HT-29 (cell line): ENCODE measurements at regions not wholly inside any gene's neighbourhood (a gene's known extent, or its start where the extent isn't known, plus 50 kb on each side); places are given as distances from the start of the nearest gene placed in this dataset.

Experiments used
- DNase-seq: peaks from one replicate; pipeline ENCODE4 v3.0.0-alpha.2; 2015; ENCODE audit warnings: low spot score

DNA sequence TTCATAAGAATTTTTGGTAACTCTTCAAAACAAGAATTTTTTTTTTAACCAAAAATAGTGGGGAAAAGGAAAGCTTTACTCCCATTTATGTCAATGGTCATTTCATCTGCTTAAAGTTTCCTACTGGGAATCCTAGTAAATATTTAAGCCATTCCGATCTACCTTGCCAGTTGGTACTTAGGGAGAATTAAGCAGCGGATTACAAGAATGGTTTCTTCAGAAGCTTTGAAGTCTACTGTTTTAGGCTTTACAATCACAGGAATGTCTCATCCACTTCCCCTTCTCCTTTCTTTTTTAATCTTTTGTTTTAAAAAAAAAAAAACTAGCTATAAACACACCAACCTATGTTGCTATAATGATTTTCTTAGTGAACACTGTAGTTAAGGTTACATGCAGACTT is 341.4 kb upstream of the ATP11B start:
- DNase-seq: no peak

DNA sequence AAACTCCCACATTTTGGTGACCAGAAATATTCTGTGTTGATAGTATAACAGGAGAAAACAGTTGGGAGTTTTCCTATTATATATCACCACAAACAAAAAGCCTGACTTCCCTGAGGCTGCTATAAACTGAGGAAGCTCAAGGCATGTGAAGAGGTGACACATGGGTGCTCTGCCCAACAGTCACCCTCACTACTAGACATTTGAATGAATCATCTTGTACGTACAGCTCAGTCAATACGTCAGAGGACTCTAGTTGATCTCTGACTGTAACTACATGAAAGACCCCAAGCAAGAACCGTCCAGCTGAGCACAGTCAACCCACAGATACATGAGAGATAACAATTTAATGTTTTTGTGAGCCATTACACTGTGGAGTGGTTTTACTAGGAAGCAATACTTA is 338.3 kb upstream of the ATP11B start:
- no peak for DNase-seq

GRCh38 chr3:182460303-182460702 is 333.0 kb upstream of the ATP11B start:
- no peak for DNase-seq

DNA sequence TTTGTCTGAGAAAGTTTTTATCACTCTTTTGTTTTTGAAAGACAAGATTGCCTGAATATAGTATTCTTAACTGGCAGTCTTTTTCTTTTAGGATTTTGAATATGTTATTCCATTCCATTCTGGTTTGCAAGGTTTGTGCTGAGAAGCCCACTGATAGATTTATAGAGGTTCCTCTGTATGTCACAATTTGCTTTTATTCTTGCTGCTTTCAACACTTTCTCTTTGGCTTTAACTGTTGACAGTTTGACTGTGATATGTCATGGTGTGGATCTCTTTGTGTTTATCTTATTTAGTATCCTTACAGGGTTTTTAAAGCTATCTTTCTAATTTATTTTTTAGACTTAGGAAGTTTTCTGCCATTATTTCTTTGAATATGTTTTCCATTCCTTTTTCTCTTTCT is 331.2 kb upstream of the ATP11B start:
- no peak for DNase-seq

DNA sequence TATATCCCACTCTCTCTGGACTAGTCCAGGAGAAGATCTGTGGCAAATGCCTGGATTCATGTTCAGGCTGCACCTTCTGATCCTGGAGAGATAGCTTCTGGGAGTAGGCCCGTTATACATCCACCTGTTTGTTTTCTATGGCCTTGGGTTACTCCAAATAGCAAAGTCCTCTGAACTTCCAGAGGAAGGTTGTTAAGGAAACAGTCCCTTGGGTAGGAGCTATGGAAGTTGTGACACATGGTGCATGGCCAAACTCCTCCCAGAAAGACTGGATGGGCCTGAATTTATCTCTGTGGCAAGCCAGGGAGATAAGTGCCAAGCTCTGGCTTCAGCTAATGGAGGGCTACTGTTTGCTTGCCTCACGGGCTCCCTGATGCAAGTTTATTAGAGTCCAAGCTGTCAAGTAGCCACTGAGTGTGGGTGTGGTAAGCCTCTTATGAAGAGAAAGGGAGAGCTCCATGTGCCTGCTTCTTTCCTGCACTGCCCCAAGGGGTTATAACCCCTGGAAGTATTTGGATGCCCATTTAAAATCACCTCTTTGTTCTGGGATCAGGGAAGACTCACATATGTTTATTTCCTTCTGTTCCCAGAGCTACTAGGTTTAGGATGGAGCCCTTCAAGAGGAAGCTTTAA is 328.7 kb upstream of the ATP11B start:
- DNase-seq: no peak

DNA sequence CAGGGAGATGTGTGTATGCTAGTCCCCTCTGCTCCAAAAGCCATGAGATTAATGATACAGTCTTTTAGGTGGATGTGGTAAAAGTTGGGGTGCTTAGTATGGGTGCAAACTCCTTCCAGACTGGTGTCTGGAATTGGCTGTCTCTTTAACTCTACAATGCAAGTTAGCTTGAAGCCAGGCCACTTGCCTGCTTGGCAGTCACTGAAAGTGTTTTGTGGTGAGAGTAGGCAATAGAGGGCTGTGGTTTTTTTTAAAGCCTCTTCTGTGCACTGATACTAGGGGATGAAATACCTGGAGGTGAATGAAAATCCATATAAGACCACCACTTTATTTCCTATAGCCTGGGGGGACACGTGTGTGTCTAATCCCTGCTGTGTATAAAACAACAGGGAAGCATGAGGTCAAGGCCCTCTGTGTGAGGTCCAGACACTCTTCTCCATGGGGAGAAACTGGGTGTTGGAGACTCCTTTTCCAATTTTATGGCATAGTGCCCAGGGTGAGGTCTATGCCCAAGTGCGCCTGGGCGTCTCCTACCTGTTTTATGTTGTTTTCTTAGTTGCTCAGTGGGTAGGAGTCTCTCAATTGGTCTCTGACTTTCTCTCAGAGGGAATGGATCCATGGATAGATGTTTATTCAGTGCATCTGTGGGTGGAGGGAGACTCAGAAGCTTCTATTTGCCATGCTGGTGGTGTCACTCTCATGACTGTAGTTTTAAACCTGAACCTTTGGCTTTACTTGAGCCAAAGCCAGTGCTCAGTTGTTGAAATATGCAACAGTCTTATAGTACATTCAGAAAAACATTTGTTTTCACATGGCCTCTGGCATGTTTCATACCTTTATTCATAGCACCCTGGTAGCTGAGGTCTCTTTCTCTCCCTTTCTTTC is 327.8 kb upstream of the ATP11B start:
- DNase-seq: no peak

DNA sequence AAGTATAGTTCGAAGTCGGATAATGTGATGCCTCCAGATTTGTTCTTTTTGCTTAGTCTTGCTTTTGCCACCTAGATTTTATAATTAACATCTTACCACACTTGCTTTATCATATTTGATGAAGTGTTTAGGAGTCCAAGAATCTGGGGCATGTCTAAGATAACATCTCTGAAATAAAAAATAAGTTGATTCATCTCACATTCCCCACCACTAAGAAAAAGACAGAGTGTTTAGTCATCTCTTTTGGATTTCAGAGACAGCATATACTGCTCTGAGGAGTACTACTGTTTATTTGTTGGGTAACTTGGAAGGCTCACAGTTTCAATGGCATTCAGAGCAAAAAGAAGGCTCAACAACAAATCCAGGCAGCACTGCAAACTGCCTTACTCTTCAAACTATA is 324.2 kb upstream of the ATP11B start:
- no peak for DNase-seq

DNA sequence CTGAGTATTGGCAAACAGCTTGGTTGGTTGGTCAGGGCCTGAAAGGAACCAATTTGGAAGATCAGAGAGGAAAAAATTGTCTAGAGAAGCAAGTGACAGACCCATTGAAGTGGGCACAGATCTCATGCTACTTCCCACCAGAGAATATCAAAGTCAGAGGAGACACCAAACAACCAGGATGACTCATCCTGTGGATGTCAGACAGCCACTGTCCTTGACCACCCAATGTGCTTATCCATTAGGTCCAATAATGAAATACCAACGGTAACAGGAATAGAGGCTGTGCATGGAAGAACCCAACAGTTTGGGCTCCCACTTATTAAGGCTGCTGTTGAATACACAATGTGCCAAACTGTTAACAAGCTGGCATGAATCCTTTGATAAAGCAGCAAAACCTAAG is 323.1 kb upstream of the ATP11B start:
- DNase-seq: no peak

DNA sequence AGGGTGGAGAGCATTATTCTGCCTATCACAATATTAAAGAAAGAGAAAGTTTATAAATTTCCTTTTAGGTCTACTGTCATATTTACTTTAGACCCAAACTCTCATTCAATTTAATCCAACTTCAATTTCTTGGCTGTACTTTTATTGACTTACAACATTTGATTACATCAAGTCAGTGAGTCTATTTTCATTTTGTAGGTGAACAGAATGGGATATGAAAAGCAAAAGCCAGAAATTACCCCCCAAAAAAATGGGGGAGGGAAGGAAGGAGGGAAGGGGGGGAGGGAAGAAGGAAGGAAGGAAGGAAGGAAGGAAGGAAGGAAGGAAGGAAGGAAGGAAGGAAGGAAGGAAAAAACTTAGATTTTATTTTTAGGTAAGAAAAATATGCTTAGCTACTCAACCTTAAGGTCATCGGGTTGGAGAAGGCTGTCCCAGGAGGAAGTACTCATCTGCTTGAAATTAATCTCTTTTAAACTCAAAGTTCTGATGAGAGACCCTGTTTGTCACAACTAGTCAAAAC is 320.1 kb upstream of the ATP11B start:
- DNase-seq: no peak

- DNase-seq: no peak
Observed at GRCh38 chr3:182478369-182478768, 314.9 kb upstream of the ATP11B start.

GRCh38 chr3:182479419-182480336 is 313.6 kb upstream of the ATP11B start:
- DNase-seq: no peak

- no peak for DNase-seq
Observed at GRCh38 chr3:182482705-182483104, 310.6 kb upstream of the ATP11B start.

DNA sequence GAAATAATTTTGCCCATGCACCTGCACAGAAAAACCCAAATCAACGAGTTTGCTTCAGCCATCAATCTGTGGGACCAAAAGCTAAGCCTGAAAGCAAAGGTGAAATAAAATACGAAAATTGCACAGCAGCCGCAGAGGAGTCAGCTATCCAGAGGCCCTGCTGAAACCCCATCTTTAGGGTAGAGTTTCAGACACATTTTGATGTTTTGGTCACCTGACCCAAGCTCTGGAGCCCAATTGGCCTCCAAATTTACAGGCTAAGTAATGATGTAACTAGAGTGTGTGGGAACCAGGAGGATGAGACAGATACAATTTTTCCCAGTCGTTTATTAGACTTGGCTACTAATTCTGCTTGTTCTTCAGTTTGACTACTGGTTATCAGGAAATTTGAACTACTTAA is 308.6 kb upstream of the ATP11B start:
- no peak for DNase-seq

GRCh38 chr3:182485301-182485700 is 308.0 kb upstream of the ATP11B start:
- peak; percentile 75 for DNase-seq

GRCh38 chr3:182486463-182486862 is 306.8 kb upstream of the ATP11B start:
- DNase-seq: peak; percentile 3

DNA sequence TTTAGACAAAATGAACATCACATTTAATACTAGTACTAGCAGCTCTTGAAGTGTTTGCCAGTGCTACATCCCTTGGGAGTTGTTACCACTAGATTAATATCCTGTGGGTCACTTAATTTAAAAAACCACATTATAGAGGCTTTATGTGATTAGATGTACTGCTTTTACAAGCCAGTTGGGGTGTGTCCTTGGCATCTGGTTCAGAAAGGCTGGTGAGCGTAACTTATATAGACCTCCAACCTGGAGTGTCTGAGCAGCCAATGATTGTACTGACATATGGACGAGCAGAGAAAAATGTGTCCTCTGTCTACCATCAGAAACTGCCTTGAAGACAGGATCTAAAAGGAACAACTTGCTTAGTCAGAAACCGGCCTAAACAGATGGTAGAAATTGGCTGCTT is 306.2 kb upstream of the ATP11B start:
- no peak for DNase-seq

- DNase-seq: no peak
Observed at GRCh38 chr3:182487611-182488010, 305.7 kb upstream of the ATP11B start.

DNA sequence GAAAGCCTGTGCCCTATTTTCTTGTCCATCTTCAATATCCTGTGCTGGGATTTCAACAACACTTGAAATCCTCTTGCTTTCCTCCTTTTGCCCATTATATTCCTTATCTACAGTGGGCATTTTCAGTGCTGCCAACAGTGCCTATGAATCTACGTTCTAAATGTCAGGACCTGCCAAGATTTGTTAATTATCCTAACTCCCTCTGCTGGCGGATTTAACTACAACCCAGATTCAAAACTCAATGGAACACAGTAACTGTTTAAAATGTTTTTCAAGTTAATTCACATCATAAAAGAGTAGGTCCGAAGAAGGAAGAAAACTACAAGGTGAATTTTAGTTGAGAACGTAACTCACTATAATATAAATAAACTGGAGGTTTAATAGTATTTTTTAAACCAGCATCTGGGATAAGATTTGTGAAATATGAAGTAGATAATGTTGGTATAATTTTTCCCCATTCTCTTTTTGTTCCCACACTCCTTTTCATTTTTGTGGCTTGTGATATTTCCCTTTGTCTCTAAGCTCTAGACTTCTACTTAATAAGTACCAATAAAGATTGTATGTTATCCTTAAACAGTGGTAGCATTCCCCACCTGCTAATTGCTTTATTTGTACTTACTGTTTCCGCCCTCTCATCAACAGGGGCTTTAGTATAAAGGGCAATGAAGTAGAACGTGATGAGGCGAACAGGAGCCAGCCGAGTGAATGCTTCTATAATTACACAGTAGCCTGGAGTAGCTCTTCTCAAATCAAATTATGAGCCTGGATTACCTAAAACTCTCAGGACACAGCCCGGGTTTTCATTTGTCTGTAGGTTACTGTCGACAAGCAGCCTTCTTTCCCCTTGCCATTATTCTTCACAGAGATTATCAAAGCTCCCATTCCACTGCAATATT is 302.5 kb upstream of the ATP11B start:
- DNase-seq: peak; percentile 68

GRCh38 chr3:182491577-182491976 is 301.7 kb upstream of the ATP11B start:
- DNase-seq: no peak

GRCh38 chr3:182492536-182492935 is 300.8 kb upstream of the ATP11B start:
- no peak for DNase-seq

DNA sequence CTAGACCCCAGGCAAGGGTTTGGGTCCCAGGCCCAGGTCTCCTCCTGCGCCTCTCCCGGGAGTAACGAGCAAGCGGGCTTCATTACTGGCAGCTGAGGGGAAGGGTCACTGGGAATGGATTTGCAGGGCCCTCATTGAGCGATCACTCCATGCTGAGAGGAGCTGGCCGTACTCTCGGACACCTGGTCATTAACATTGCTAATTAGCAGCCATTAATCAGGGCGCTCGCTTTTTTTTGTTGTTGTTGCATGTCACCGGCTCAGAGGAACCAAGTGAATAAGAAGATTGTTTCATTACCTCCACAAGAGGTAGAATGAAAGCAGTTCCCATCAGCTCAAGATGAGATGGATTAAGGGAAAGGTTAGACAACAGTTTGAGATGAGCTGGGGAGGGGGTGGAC is 293.0 kb upstream of the ATP11B start:
- no peak for DNase-seq
